Upper lobe of left lung (tissue), 6 donors: ENCODE measurements at regions not wholly inside any gene's neighbourhood (a gene's known extent, or its start where the extent isn't known, plus 50 kb on each side); places are given as distances from the start of the nearest gene placed in this dataset.
A peak's percentile ranks its signal among the peaks of the same experiment; 100 is the strongest.

ENCODE experiments used
- ATAC-seq, 2 donors: fragments of 200-7000 bp; cut with Tn5 transposase; one replicate each; pipeline ENCODE4 v1.9.1; 2022; ENCODE audit warnings: mild to moderate bottlenecking in 2 of 2, moderate library complexity in 2 of 2; ENCODE audit not compliant: low FRiP score in 2 of 2
- DNase-seq, 2 donors: peaks; one replicate each; pipeline ENCODE4 v3.0.0-alpha.2; 2019 to 2020
- H3K27ac ChIP-seq, 4 donors: fragments of 200-600 bp; sonication (generic); one replicate each; pipeline ENCODE4 v1.5.1; 2016 to 2019
- H3K27me3 ChIP-seq, 4 donors: fragments of 200-600 bp; sonication (generic); one replicate each; pipeline ENCODE4 v1.5.1; 2017 to 2019
- H3K36me3 ChIP-seq, 4 donors: fragments of 200-600 bp; sonication (generic); one replicate each; pipeline ENCODE4 v1.5.1; 2016 to 2019
- H3K4me1 ChIP-seq, 4 donors: fragments of 200-600 bp; sonication (generic); one replicate each; pipeline ENCODE4 v1.5.1; 2018 to 2019
- H3K4me3 ChIP-seq, 4 donors: fragments of 200-600 bp; sonication (generic); one replicate each; pipeline ENCODE4 v1.5.1; 2017 to 2019; ENCODE audit warnings: mild to moderate bottlenecking in 2 of 4, moderate library complexity in 1 of 4
- H3K9me3 ChIP-seq, 4 donors: fragments of 200-600 bp; sonication (generic); one replicate each; pipeline ENCODE4 v1.5.1; 2018 to 2019
- CTCF ChIP-seq, 6 experiments: fragments of 450-650 bp in 4 of 6; fragments of 200-600 bp in 2 of 6; sonication (generic) in 2 of 6; IDR thresholded peaks; one replicate each; pipeline ENCODE4 v1.5.1; 2016 to 2019; ENCODE audit warnings: antibody characterized with exemption in 6 of 6
- EP300 ChIP-seq, 4 donors: sonication (generic); formaldehyde crosslinking; IDR thresholded peaks; one replicate each; pipeline ENCODE4 v1.5.1; 2017; ENCODE audit warnings: antibody characterized with exemption in 4 of 4, control low read depth in 2 of 4
- POLR2A ChIP-seq, 4 donors: fragments of 450-650 bp; IDR thresholded peaks; one replicate each; pipeline ENCODE4 v1.5.1; 2016 to 2017; ENCODE audit warnings: antibody characterized with exemption in 4 of 4, mild to moderate bottlenecking in 2 of 4
- POLR2AphosphoS5 ChIP-seq, 2 donors: sonication (generic); formaldehyde crosslinking; IDR thresholded peaks; one replicate each; pipeline ENCODE4 v1.5.1; 2017; ENCODE audit warnings: antibody characterized with exemption in 2 of 2
- WGBS, 2 donors: methylation state at CpG; one replicate each; pipeline ENCODE4 v1.1.5; 2017 to 2018; 5-methylcytosine and 5-hydroxymethylcytosine counted together
- small RNA-seq, 4 donors: library from RNA; depleted of rRNA; stranded (forward); fragments of <200 nt; gene quantifications; one replicate each; pipeline ENCODE3, GENCODE V24; 2016
- donor health status: DM: no; HTN: no; CAD: no; lungs with moderate emphysema.
- donor health status: DM: no; HTN: yes; CAD: no; lungs with severe emphysema.

- H3K27me3 ChIP-seq = no peaks in the 10 kb centered on the region
- no peaks in the 10 kb centered on the region for H3K36me3 ChIP-seq
- no peak overlapping the region for H3K4me3 ChIP-seq
- ATAC-seq (no peak), DNase-seq (peak in 1 of 2 donors; percentile 31)
- H3K9me3 ChIP-seq = no peaks in the 10 kb centered on the region
- TF ChIP-seq POLR2A (IDR thresholded peaks at IDR 0.05) = no peak
- TF ChIP-seq POLR2AphosphoS5 (IDR thresholded peaks at IDR 0.05) = no peak
- no peak for TF ChIP-seq EP300 (IDR thresholded peaks at IDR 0.05)
- TF ChIP-seq CTCF (IDR thresholded peaks at IDR 0.05) = no peak
- H3K4me1 ChIP-seq = peaks cover 0 to 5% (median 2%) of the 10 kb centered on the region in 4 donors
- no peak overlapping the region for H3K27ac ChIP-seq
- 91 to 92% methylated on average over 3 of the region's 3 CpGs for WGBS, 2 donors
Observed at GRCh38 chr11:122170815-122171475, 54.9 kb upstream of the BLID start.

GRCh38 chr11:122168218-122168617 is 52.2 kb upstream of the BLID start:
- Histone ChIP-seq H3K27me3 (no peaks in the 10 kb centered on the region), H3K9me3 (no peaks in the 10 kb centered on the region), H3K4me1 (no peaks in the 10 kb centered on the region), H3K27ac (no peak overlapping the region), H3K36me3 (no peaks in the 10 kb centered on the region), H3K4me3 (no peak overlapping the region)
- DNase-seq = no peak
- ATAC-seq = no peak
- no peak for TF ChIP-seq POLR2A (IDR thresholded peaks at IDR 0.05)
- TF ChIP-seq POLR2AphosphoS5 (IDR thresholded peaks at IDR 0.05) = no peak
- TF ChIP-seq CTCF (IDR thresholded peaks at IDR 0.05) = no peak
- TF ChIP-seq EP300 (IDR thresholded peaks at IDR 0.05) = no peak
- 71 to 75% methylated on average over 3 of the region's 3 CpGs for WGBS, 2 donors

- Histone ChIP-seq H3K9me3 (no peaks in the 10 kb centered on the region), H3K27me3 (no peaks in the 10 kb centered on the region), H3K27ac (no peak overlapping the region), H3K4me1 (peaks cover 0 to 3% (median 0%) of the 10 kb centered on the region in 4 donors), H3K4me3 (no peak overlapping the region), H3K36me3 (no peaks in the 10 kb centered on the region)
- WGBS, 2 donors = 69 to 70% methylated on average over 3 of the region's 3 CpGs
- no peak for DNase-seq
- peak in 1 of 2 donors; percentile 76 for ATAC-seq
- TF ChIP-seq EP300 (IDR thresholded peaks at IDR 0.05) (no peak), POLR2AphosphoS5 (IDR thresholded peaks at IDR 0.05) (no peak), CTCF (IDR thresholded peaks at IDR 0.05) (no peak), POLR2A (IDR thresholded peaks at IDR 0.05) (no peak)
Observed at GRCh38 chr11:122167100-122167499, 51.1 kb upstream of the BLID start.

GRCh38 chr11:122165607-122166371 is 49.8 kb upstream of the BLID start:
- no peaks in the 10 kb centered on the region for H3K36me3 ChIP-seq
- no peaks in the 10 kb centered on the region for H3K9me3 ChIP-seq
- no peaks in the 10 kb centered on the region for H3K27me3 ChIP-seq
- H3K4me3 ChIP-seq = no peak overlapping the region
- peaks cover 0 to 4% (median 0%) of the 10 kb centered on the region in 4 donors for H3K4me1 ChIP-seq
- DNase-seq (no peak), ATAC-seq (no peak)
- no peak for TF ChIP-seq EP300 (IDR thresholded peaks at IDR 0.05)
- no peak for TF ChIP-seq POLR2AphosphoS5 (IDR thresholded peaks at IDR 0.05)
- TF ChIP-seq CTCF (IDR thresholded peaks at IDR 0.05) = no peak
- TF ChIP-seq POLR2A (IDR thresholded peaks at IDR 0.05) = no peak
- WGBS, 2 donors = 70 to 78% methylated on average over 7 of the region's 7 CpGs
- H3K27ac ChIP-seq = no peak overlapping the region

Small RNAs in the stretch of these regions (small RNA-seq; reads per million reads assigned to genes)
- 0 reads per million in 4 donors for gene RNU4ATAC10P
- 0 reads per million in 4 donors for gene RNU4ATAC5P
- gene RNU6-592P = 0 reads per million in 4 donors
